Activated B cell treated with CpG ODN at 0.5 μM for 24 hours (primary cell): ENCODE measurements at regions not wholly inside any gene's neighbourhood (a gene's known extent, or its start where the extent isn't known, plus 50 kb on each side); places are given as distances from the start of the nearest gene placed in this dataset.

Experiments
- ATAC-seq: fragments of 200-7000 bp; cut with Tn5 transposase; one replicate; pipeline ENCODE4 v1.10.0; 2021; ENCODE audit warnings: low read depth, mild to moderate bottlenecking, moderate library complexity
- CTCF ChIA-PET: fragments of 350-600 bp; sonication (Branson Sonifier 250); formaldehyde crosslinking; loops from one replicate; lab custom pipeline; 2021; ENCODE audit warnings: antibody characterized with exemption; lab: Charles Lee
- POLR2A ChIA-PET: fragments of 350-600 bp; sonication (Branson Sonifier 250); formaldehyde crosslinking; loops from one replicate; lab custom pipeline; 2021; ENCODE audit warnings: antibody characterized with exemption; lab: Charles Lee
- DNase-seq: peaks from one replicate; pipeline ENCODE4 v3.0.0; 2022
- H3K27ac Mint-ChIP-seq: one replicate; pipeline ENCODE4 v1.8.0; 2020; ENCODE audit warnings: mixed read lengths
- H3K27me3 Mint-ChIP-seq: one replicate; pipeline ENCODE4 v1.8.0; 2021; ENCODE audit warnings: mixed read lengths
- H3K36me3 Mint-ChIP-seq: one replicate; pipeline ENCODE4 v1.8.0; 2021; ENCODE audit warnings: low read depth, mixed read lengths
- H3K4me1 Mint-ChIP-seq: one replicate; pipeline ENCODE4 v1.8.0; 2021; ENCODE audit warnings: mixed read lengths
- H3K4me3 Mint-ChIP-seq: one replicate; pipeline ENCODE4 v1.8.0; 2020; ENCODE audit warnings: mild to moderate bottlenecking, mixed read lengths
- H3K9me3 Mint-ChIP-seq: one replicate; pipeline ENCODE4 v1.8.0; 2020; ENCODE audit warnings: mixed read lengths
- CTCF ChIP-seq: fragments of 200-600 bp; IDR thresholded peaks from one replicate; pipeline ENCODE4 v1.8.0; 2022; ENCODE audit warnings: antibody characterized with exemption, mild to moderate bottlenecking
- intact Hi-C: fragments of 100-400 bp; cut with micrococcal nuclease; formaldehyde crosslinking; loops from one replicate; pipeline ENCODE4 v1.15.1; 2024

- H3K27me3 Mint-ChIP-seq, result peaks cover 2% of the 10 kb centered on the region
- POLR2A ChIA-PET, result no interaction called here
- H3K4me3 Mint-ChIP-seq, result no peak overlapping the region
- CTCF ChIA-PET, result no interaction called here
- no peak for TF ChIP-seq CTCF
- intact Hi-C loops, result no loop called here
- DNase-seq (no peak), ATAC-seq (no peak)
- H3K4me1 Mint-ChIP-seq, result no peaks in the 10 kb centered on the region
- H3K36me3 Mint-ChIP-seq, result no peaks in the 10 kb centered on the region
- H3K9me3 Mint-ChIP-seq, result no peaks in the 10 kb centered on the region
- H3K27ac Mint-ChIP-seq, result no peak overlapping the region
Observed at GRCh38 chr7:50854247-50854646, 71.6 kb upstream of the GRB10 start.

GRCh38 chr7:50853311-50853710, 70.6 kb upstream of the GRB10 start:
- ChIA-PET CTCF (no interaction called here), POLR2A (no interaction called here)
- no peak for TF ChIP-seq CTCF
- Mint-ChIP-seq H3K4me1 (no peaks in the 10 kb centered on the region), H3K9me3 (no peaks in the 10 kb centered on the region), H3K27me3 (no peaks in the 10 kb centered on the region), H3K27ac (no peak overlapping the region), H3K4me3 (no peak overlapping the region), H3K36me3 (no peaks in the 10 kb centered on the region)
- DNase-seq (no peak), ATAC-seq (no peak)
- intact Hi-C loops, result no loop called here

DNA sequence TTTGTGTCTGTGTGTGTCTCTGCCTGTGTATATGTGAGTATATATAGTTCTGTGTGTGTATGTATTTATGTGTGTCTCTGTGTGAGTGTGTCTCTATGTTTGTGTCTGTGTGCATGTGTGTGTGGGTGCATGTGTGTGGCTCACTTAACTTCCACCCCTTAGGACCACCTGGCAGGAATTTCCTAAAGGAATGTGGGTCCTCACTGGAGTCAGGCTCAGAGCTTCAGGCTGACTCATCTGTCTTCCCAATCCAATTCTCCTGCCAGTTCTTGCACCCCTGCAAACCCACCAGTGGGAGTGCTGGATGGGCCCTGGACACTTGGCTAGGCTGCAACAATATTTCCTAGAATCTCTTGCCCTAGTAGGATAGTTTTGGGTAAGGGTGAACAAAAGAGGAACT, 70.2 kb upstream of the GRB10 start:
- TF ChIP-seq CTCF, result no peak
- Mint-ChIP-seq H3K4me1 (no peaks in the 10 kb centered on the region), H3K27me3 (no peaks in the 10 kb centered on the region), H3K4me3 (no peak overlapping the region), H3K36me3 (no peaks in the 10 kb centered on the region), H3K9me3 (no peaks in the 10 kb centered on the region), H3K27ac (no peak overlapping the region)
- intact Hi-C loops, result no loop called here
- DNase-seq (no peak), ATAC-seq (no peak)
- ChIA-PET POLR2A (no interaction called here), CTCF (no interaction called here)

GRCh38 chr7:50851891-50852290, 69.2 kb upstream of the GRB10 start:
- POLR2A ChIA-PET, result no interaction called here
- CTCF ChIA-PET, result no interaction called here
- Mint-ChIP-seq H3K27ac (no peak overlapping the region), H3K36me3 (no peaks in the 10 kb centered on the region), H3K27me3 (no peaks in the 10 kb centered on the region), H3K4me1 (no peaks in the 10 kb centered on the region), H3K4me3 (no peak overlapping the region), H3K9me3 (no peaks in the 10 kb centered on the region)
- intact Hi-C loops, result no loop called here
- no peak for ATAC-seq
- no peak for TF ChIP-seq CTCF
- no peak for DNase-seq

DNA sequence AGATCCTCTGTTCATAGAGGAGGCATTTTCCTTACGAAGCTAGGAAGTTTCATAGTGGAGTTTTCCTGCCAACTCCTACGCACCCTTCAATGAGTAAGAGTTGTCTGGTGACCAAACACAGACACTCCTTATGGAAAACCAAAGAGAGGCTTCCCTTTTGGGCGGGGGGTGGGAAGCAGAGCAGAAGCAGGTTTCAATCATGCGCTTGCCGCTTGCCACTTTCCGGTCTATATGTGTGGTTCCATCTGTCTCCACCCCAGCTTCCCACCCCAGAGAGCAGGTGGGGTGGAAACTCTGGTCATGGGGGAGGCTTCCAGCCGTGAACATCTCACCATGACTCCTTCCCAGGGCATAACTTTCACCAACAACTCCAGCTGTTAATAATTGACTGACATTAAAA, 68.8 kb upstream of the GRB10 start:
- H3K9me3 Mint-ChIP-seq, result no peaks in the 10 kb centered on the region
- H3K4me3 Mint-ChIP-seq, result no peak overlapping the region
- ChIA-PET CTCF (no interaction called here), POLR2A (no interaction called here)
- H3K27ac Mint-ChIP-seq, result no peak overlapping the region
- no peaks in the 10 kb centered on the region for H3K36me3 Mint-ChIP-seq
- H3K27me3 Mint-ChIP-seq, result no peaks in the 10 kb centered on the region
- ATAC-seq, result no peak
- TF ChIP-seq CTCF, result no peak
- no peak for DNase-seq
- intact Hi-C loops, result no loop called here
- H3K4me1 Mint-ChIP-seq, result no peaks in the 10 kb centered on the region
